Right lobe of liver (tissue), 6 donors: ENCODE measurements at regions not wholly inside any gene's neighbourhood (a gene's known extent, or its start where the extent isn't known, plus 50 kb on each side); places are given as distances from the start of the nearest gene placed in this dataset.

ENCODE experiments used
- ATAC-seq, 4 donors: fragments of 200-7000 bp; cut with Tn5 transposase; one replicate each; pipeline ENCODE4 v1.9.1; 2020; ENCODE audit warnings: mild to moderate bottlenecking in 4 of 4, moderate library complexity in 4 of 4
- DNase-seq, 3 donors: peaks; one replicate each; pipeline ENCODE4 v3.0.0-alpha.2; 2020
- H3K27ac ChIP-seq, 3 donors: fragments of 200-600 bp; one replicate each; pipeline ENCODE4 v1.8.0; 2022
- H3K27me3 ChIP-seq, 2 donors: fragments of 200-600 bp; one replicate each; pipeline ENCODE4 v1.8.0; 2022
- H3K36me3 ChIP-seq, 4 donors: fragments of 200-600 bp; sonication (generic) in 1 of 4; one replicate each; pipeline versions ENCODE4 v1.5.1 to v1.8.0; 2017 to 2022; ENCODE audit warnings: control low read depth in 1 of 4
- H3K4me1 ChIP-seq, 4 donors: fragments of 200-600 bp; sonication (generic) in 1 of 4; one replicate each; pipeline versions ENCODE4 v1.5.1 to v1.8.0; 2017 to 2022; ENCODE audit warnings: control low read depth in 1 of 4
- H3K4me3 ChIP-seq, 3 donors: fragments of 200-600 bp; one replicate each; pipeline ENCODE4 v1.8.0; 2022
- H3K9me3 ChIP-seq, 4 donors: fragments of 200-600 bp; sonication (generic) in 1 of 4; one replicate each; pipeline versions ENCODE4 v1.5.1 to v1.8.0; 2017 to 2022; ENCODE audit warnings: control low read depth in 1 of 4
- POLR2A ChIP-seq: fragments of 450-650 bp; IDR thresholded peaks from one replicate; pipeline ENCODE4 v1.6.1; 2017; ENCODE audit warnings: antibody characterized with exemption, mild to moderate bottlenecking
- whole genome bisulfite sequencing: methylation state at CpG from one replicate; pipeline ENCODE4 v1.1.6; 2018; ENCODE audit warnings: low coverage, low lambda C conversion rate; ENCODE audit not compliant: insufficient coverage; ENCODE audit errors: missing lambda C conversion rate; 5-methylcytosine and 5-hydroxymethylcytosine counted together
- intact Hi-C, 2 donors: fragments of 100-400 bp; cut with DNase I; formaldehyde crosslinking; loops; one replicate each; pipeline versions ENCODE4 v1.11.2 to v1.14.1; 2022
- TF ChIP-seq, protein P1 (sequence below), 4 donors: fragments of 200-600 bp in 3 of 4; fragments of 450-650 bp in 1 of 4; IDR thresholded peaks; one replicate each; pipeline versions ENCODE4 v1.5.1 to v1.8.0; 2016 to 2022; ENCODE audit warnings: antibody characterized with exemption in 4 of 4, mild to moderate bottlenecking in 2 of 4
- donor health status: DM: no; HTN: yes; CAD: no.
- donor health status: DM: no; HTN: no; CAD: no.
- donor health status: DM: no; HTN: no; CAD: no.
- donor health status: DM: no; HTN: yes; CAD: no.
- donor health status: DM: no; HTN: yes; CAD: no.

DNA sequence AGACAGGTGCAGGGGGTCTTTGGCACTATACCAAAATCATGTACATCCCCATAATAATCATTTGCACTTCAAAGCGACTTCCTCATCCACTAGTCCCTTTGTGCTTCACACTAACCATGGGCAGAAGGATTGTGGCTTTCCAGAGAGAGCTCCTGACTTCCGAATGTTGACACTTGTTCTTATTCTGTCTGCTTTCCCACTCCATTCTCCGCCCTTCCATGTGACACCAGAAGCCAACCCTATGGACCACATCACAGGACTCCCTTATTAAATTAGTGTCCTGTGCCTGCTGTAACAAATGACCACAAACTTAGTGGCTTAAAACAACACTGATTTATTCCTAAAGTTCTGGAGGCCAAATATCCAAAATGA is 91.6 kb downstream of the CMC2 start:
- no peak for TF ChIP-seq POLR2A
- TF ChIP-seq, protein P1, sequence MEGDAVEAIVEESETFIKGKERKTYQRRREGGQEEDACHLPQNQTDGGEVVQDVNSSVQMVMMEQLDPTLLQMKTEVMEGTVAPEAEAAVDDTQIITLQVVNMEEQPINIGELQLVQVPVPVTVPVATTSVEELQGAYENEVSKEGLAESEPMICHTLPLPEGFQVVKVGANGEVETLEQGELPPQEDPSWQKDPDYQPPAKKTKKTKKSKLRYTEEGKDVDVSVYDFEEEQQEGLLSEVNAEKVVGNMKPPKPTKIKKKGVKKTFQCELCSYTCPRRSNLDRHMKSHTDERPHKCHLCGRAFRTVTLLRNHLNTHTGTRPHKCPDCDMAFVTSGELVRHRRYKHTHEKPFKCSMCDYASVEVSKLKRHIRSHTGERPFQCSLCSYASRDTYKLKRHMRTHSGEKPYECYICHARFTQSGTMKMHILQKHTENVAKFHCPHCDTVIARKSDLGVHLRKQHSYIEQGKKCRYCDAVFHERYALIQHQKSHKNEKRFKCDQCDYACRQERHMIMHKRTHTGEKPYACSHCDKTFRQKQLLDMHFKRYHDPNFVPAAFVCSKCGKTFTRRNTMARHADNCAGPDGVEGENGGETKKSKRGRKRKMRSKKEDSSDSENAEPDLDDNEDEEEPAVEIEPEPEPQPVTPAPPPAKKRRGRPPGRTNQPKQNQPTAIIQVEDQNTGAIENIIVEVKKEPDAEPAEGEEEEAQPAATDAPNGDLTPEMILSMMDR (IDR thresholded peaks at IDR 0.05): no peak
- no peak for DNase-seq
- H3K4me1 ChIP-seq: no peaks in the 10 kb centered on the region
- no peak overlapping the region for H3K4me3 ChIP-seq
- no peaks in the 10 kb centered on the region for H3K27me3 ChIP-seq
- no peaks in the 10 kb centered on the region for H3K36me3 ChIP-seq
- H3K27ac ChIP-seq: no peak overlapping the region
- 86% methylated on average over 3 of the region's 3 CpGs for WGBS
- peaks cover 0 to 4% (median 0%) of the 10 kb centered on the region in 4 donors for H3K9me3 ChIP-seq
- intact Hi-C loops: no loop called here
- no peak for ATAC-seq

DNA sequence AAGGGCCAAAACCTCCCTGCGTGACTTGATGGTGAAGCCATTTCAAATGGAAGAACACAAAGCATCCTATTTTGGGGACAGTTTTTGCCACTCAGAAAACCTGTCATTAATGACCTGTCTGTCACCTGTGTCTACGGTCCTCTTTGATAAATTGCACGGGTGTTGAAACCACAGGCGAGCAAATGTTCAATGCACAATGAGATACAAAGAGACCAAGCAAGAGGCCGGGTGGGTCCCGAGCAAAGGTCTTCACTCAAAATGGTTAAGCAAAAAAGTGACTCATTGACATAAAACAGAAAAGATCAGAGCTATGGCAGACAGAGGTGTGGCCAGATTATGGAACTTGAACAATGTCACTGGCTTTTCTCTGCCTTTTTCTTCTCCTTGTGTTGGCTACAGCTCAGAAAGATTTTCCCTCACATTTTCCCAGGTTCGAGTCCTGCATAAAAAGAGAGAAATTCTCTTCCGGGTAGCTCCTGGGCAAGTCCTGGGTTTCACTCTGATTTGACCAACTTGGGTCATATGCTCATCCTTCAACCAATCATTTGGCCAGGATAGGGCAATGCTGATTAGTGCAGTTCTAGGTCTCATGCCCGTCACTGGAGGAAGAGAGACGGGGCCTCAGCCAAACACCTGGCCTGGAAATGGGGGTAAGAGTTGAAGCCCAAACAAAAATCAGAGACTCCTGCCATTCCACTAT is 92.2 kb downstream of the CMC2 start:
- Histone ChIP-seq H3K4me3 (no peak overlapping the region), H3K4me1 (no peaks in the 10 kb centered on the region), H3K27ac (no peak overlapping the region), H3K36me3 (no peaks in the 10 kb centered on the region), H3K9me3 (peaks cover 0 to 4% (median 0%) of the 10 kb centered on the region in 4 donors), H3K27me3 (no peaks in the 10 kb centered on the region)
- no peak for TF ChIP-seq POLR2A
- TF ChIP-seq, protein P1 (IDR thresholded peaks at IDR 0.05): no peak
- 76% methylated on average over 10 of the region's 10 CpGs for WGBS
- intact Hi-C loops: no loop called here
- ATAC-seq (no peak), DNase-seq (no peak)

DNA sequence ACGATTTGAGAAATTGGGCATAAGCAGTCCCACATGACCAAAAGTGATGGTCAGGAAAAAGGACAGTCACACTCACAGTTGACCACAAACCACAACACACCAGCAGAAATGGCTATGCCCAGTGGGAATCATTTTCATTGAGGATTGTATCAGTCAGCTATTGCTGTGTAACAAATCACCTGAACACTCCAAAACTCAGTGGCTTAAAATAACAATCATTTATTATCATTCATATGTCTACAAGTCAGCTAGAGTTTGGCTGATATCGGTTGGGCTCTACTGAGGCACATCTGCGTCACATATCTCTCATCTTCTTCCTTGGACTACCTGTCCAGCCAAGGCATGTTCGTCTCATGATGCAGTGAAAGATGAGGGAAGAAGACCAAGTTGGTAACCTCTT is 93.3 kb downstream of the CMC2 start:
- ATAC-seq (no peak), DNase-seq (no peak)
- no peak for TF ChIP-seq POLR2A
- TF ChIP-seq, protein P1 (IDR thresholded peaks at IDR 0.05): no peak
- Histone ChIP-seq H3K27ac (no peak overlapping the region), H3K27me3 (no peaks in the 10 kb centered on the region), H3K4me3 (no peak overlapping the region), H3K36me3 (no peaks in the 10 kb centered on the region), H3K9me3 (peaks cover 0 to 4% (median 0%) of the 10 kb centered on the region in 4 donors), H3K4me1 (no peaks in the 10 kb centered on the region)
- 90% methylated on average over 3 of the region's 4 CpGs for WGBS
- intact Hi-C loops: no loop called here

DNA sequence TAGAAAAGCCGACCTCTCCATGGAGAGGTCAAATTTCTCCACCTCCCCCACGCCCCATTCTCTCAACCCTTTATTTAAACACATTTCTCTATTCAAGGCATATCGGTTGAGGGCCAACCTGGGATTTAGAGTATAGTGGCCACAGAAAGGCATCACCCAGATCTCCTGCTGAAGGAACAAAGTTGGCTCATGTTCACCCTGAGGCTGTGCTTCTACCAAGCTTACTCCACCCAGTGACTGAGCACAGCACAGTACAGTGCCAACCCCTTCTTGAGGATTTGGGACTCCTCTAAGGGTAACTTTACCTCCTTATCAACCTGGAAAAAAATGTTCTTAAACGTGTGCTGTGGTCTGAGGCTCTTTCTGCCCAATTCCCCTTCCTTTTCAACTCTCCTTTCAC is 94.0 kb downstream of the CMC2 start:
- no peaks in the 10 kb centered on the region for H3K27me3 ChIP-seq
- DNase-seq: no peak
- H3K36me3 ChIP-seq: no peaks in the 10 kb centered on the region
- H3K4me1 ChIP-seq: no peaks in the 10 kb centered on the region
- peaks cover 0 to 4% (median 0%) of the 10 kb centered on the region in 4 donors for H3K9me3 ChIP-seq
- intact Hi-C loops: no loop called here
- WGBS: 68% methylated on average over 4 of the region's 4 CpGs
- no peak for ATAC-seq
- no peak overlapping the region for H3K27ac ChIP-seq
- no peak for TF ChIP-seq POLR2A
- TF ChIP-seq, protein P1 (IDR thresholded peaks at IDR 0.05): no peak
- H3K4me3 ChIP-seq: no peak overlapping the region
